Activated naive CD4-positive, alpha-beta T cell treated with anti-CD3 and anti-CD28 coated beads for 36 hours (primary cell): ENCODE measurements at regions not wholly inside any gene's neighbourhood (a gene's known extent, or its start where the extent isn't known, plus 50 kb on each side); places are given as distances from the start of the nearest gene placed in this dataset.
A peak's percentile ranks its signal among the peaks of the same experiment; 100 is the strongest.

Experiments
- CTCF ChIA-PET: fragments of 350-600 bp; sonication (Branson Sonifier 250); formaldehyde crosslinking; loops from one replicate; lab custom pipeline; 2021; ENCODE audit warnings: antibody characterized with exemption; lab: Charles Lee
- DNase-seq: peaks from one replicate; pipeline ENCODE4 v3.0.0-alpha.2; 2020
- H3K27ac Mint-ChIP-seq: one replicate; pipeline ENCODE4 v1.8.0; 2021; ENCODE audit warnings: mild to moderate bottlenecking, mixed read lengths
- H3K27me3 Mint-ChIP-seq: one replicate; pipeline ENCODE4 v1.8.0; 2021; ENCODE audit warnings: low read depth, mixed read lengths
- H3K36me3 Mint-ChIP-seq: one replicate; pipeline ENCODE4 v1.8.0; 2021; ENCODE audit warnings: low read depth, mixed read lengths
- H3K4me1 Mint-ChIP-seq: one replicate; pipeline ENCODE4 v1.8.0; 2021; ENCODE audit warnings: low read depth, mixed read lengths
- H3K4me3 Mint-ChIP-seq: one replicate; pipeline ENCODE4 v1.8.0; 2021; ENCODE audit warnings: mild to moderate bottlenecking, moderate library complexity, mixed read lengths
- H3K9me3 Mint-ChIP-seq: one replicate; pipeline ENCODE4 v1.8.0; 2021; ENCODE audit warnings: mixed read lengths
- intact Hi-C: fragments of 100-400 bp; cut with micrococcal nuclease; formaldehyde crosslinking; loops from one replicate; pipeline ENCODE4 v1.15.1; 2023

GRCh38 chr12:82019533-82019932 lies 260.4 kb upstream of the PPFIA2 start:
- Mint-ChIP-seq H3K9me3 (no peaks in the 10 kb centered on the region), H3K36me3 (no peaks in the 10 kb centered on the region), H3K4me1 (no peaks in the 10 kb centered on the region), H3K27me3 (peaks cover 3% of the 10 kb centered on the region), H3K4me3 (no peak overlapping the region), H3K27ac (no peak overlapping the region)
- peak; percentile 6 for DNase-seq
- CTCF ChIA-PET, result no interaction called here
- intact Hi-C loops, result no loop called here

GRCh38 chr12:82015623-82016347 lies 256.6 kb upstream of the PPFIA2 start:
- no peaks in the 10 kb centered on the region for H3K9me3 Mint-ChIP-seq
- H3K27me3 Mint-ChIP-seq, result peaks cover 5% of the 10 kb centered on the region
- H3K4me1 Mint-ChIP-seq, result no peaks in the 10 kb centered on the region
- CTCF ChIA-PET, result no interaction called here
- intact Hi-C loops, result no loop called here
- no peaks in the 10 kb centered on the region for H3K36me3 Mint-ChIP-seq
- H3K4me3 Mint-ChIP-seq, result no peak overlapping the region
- DNase-seq, result no peak
- H3K27ac Mint-ChIP-seq, result no peak overlapping the region

GRCh38 chr12:82012176-82012575 lies 253.0 kb upstream of the PPFIA2 start:
- no peaks in the 10 kb centered on the region for H3K4me1 Mint-ChIP-seq

GRCh38 chr12:82009524-82009923 lies 250.4 kb upstream of the PPFIA2 start:
- CTCF ChIA-PET, result no interaction called here

More at GRCh38 chr12:82012176-82012575, 253.0 kb upstream of the PPFIA2 start:
- Mint-ChIP-seq H3K27ac (no peak overlapping the region), H3K4me3 (no peak overlapping the region), H3K27me3 (peaks cover 5% of the 10 kb centered on the region), H3K9me3 (no peaks in the 10 kb centered on the region), H3K36me3 (no peaks in the 10 kb centered on the region)
- DNase-seq, result no peak
- intact Hi-C loops, result no loop called here
- CTCF ChIA-PET, result no interaction called here

GRCh38 chr12:82008251-82008650 lies 249.1 kb upstream of the PPFIA2 start:
- CTCF ChIA-PET, result no interaction called here
- no peaks in the 10 kb centered on the region for H3K4me1 Mint-ChIP-seq
- no peak overlapping the region for H3K27ac Mint-ChIP-seq
- H3K36me3 Mint-ChIP-seq, result no peaks in the 10 kb centered on the region
- DNase-seq, result no peak
- no peaks in the 10 kb centered on the region for H3K9me3 Mint-ChIP-seq
- peaks cover 5% of the 10 kb centered on the region for H3K27me3 Mint-ChIP-seq
- H3K4me3 Mint-ChIP-seq, result no peak overlapping the region
- intact Hi-C loops, result no loop called here

More at GRCh38 chr12:82009524-82009923, 250.4 kb upstream of the PPFIA2 start:
- DNase-seq, result no peak
- no peak overlapping the region for H3K27ac Mint-ChIP-seq
- no peaks in the 10 kb centered on the region for H3K36me3 Mint-ChIP-seq
- H3K4me1 Mint-ChIP-seq, result no peaks in the 10 kb centered on the region
- intact Hi-C loops, result no loop called here
- no peak overlapping the region for H3K4me3 Mint-ChIP-seq
- H3K27me3 Mint-ChIP-seq, result peaks cover 5% of the 10 kb centered on the region
- no peaks in the 10 kb centered on the region for H3K9me3 Mint-ChIP-seq

GRCh38 chr12:81998761-81999378 lies 239.7 kb upstream of the PPFIA2 start:
- no peak for DNase-seq
- no peak overlapping the region for H3K27ac Mint-ChIP-seq
- peaks cover 3% of the 10 kb centered on the region for H3K9me3 Mint-ChIP-seq
- no peaks in the 10 kb centered on the region for H3K4me1 Mint-ChIP-seq
- no peaks in the 10 kb centered on the region for H3K27me3 Mint-ChIP-seq
- CTCF ChIA-PET, result no interaction called here
- intact Hi-C loops, result loop anchor here (10.0 kb wide), 1 partner anchor 326 kb away; no protein-coding TSS in a partner anchor
- no peak overlapping the region for H3K4me3 Mint-ChIP-seq
- no peaks in the 10 kb centered on the region for H3K36me3 Mint-ChIP-seq

- H3K4me3 Mint-ChIP-seq, result no peak overlapping the region
- H3K27ac Mint-ChIP-seq, result no peak overlapping the region
- intact Hi-C loops, result loop anchor here (1.0 to 10.0 kb wide), 3 partner anchors 232 to 348 kb away; no protein-coding TSS in a partner anchor
- no peaks in the 10 kb centered on the region for H3K9me3 Mint-ChIP-seq
- no peaks in the 10 kb centered on the region for H3K36me3 Mint-ChIP-seq
- CTCF ChIA-PET, result interaction anchor here (0.6 to 1.8 kb wide), 4 partner anchors 329 to 436 kb away, joined by 3 to 7 read pairs (median 4); no protein-coding TSS in a partner anchor
- peaks cover 4% of the 10 kb centered on the region for H3K4me1 Mint-ChIP-seq
- H3K27me3 Mint-ChIP-seq, result no peaks in the 10 kb centered on the region
- DNase-seq, result peak; percentile 58
These were observed 233.3 kb upstream of the PPFIA2 start for GRCh38 chr12:81992461-81992860.

- H3K4me3 Mint-ChIP-seq, result no peak overlapping the region
- H3K36me3 Mint-ChIP-seq, result no peaks in the 10 kb centered on the region
- intact Hi-C loops, result loop anchor here (1.0 to 10.0 kb wide), 3 partner anchors 232 to 348 kb away; no protein-coding TSS in a partner anchor
- no peaks in the 10 kb centered on the region for H3K9me3 Mint-ChIP-seq
- no peak for DNase-seq
- no peaks in the 10 kb centered on the region for H3K27me3 Mint-ChIP-seq
- no peak overlapping the region for H3K27ac Mint-ChIP-seq
- CTCF ChIA-PET, result interaction anchor here (0.7 to 1.8 kb wide), 3 partner anchors 346 to 435 kb away, joined by 3 to 7 read pairs (median 5); no protein-coding TSS in a partner anchor
- H3K4me1 Mint-ChIP-seq, result peaks cover 4% of the 10 kb centered on the region
These were observed 232.7 kb upstream of the PPFIA2 start for GRCh38 chr12:81991868-81992267.

GRCh38 chr12:81988362-81988761 lies 229.2 kb upstream of the PPFIA2 start:
- Mint-ChIP-seq H3K4me3 (no peak overlapping the region), H3K4me1 (peaks cover 4% of the 10 kb centered on the region), H3K27me3 (no peaks in the 10 kb centered on the region), H3K36me3 (no peaks in the 10 kb centered on the region), H3K27ac (no peak overlapping the region), H3K9me3 (no peaks in the 10 kb centered on the region)
- DNase-seq, result no peak
- intact Hi-C loops, result no loop called here
- CTCF ChIA-PET, result no interaction called here

GRCh38 chr12:81987371-81987770 lies 228.2 kb upstream of the PPFIA2 start:
- Mint-ChIP-seq H3K4me3 (no peak overlapping the region), H3K4me1 (peaks cover under 1% of the 10 kb centered on the region), H3K27ac (no peak overlapping the region), H3K27me3 (no peaks in the 10 kb centered on the region), H3K36me3 (no peaks in the 10 kb centered on the region), H3K9me3 (no peaks in the 10 kb centered on the region)
- CTCF ChIA-PET, result no interaction called here
- intact Hi-C loops, result no loop called here
- no peak for DNase-seq

- no peaks in the 10 kb centered on the region for H3K27me3 Mint-ChIP-seq
These were observed 217.5 kb upstream of the PPFIA2 start for GRCh38 chr12:81976661-81977060.

GRCh38 chr12:81974762-81975161 lies 215.6 kb upstream of the PPFIA2 start:
- intact Hi-C loops, result no loop called here
- peaks cover 5% of the 10 kb centered on the region for H3K9me3 Mint-ChIP-seq
- CTCF ChIA-PET, result no interaction called here
- H3K36me3 Mint-ChIP-seq, result no peaks in the 10 kb centered on the region
- H3K4me1 Mint-ChIP-seq, result no peaks in the 10 kb centered on the region
- H3K27me3 Mint-ChIP-seq, result no peaks in the 10 kb centered on the region
- no peak overlapping the region for H3K27ac Mint-ChIP-seq
- no peak for DNase-seq
- H3K4me3 Mint-ChIP-seq, result no peak overlapping the region

More at GRCh38 chr12:81976661-81977060, 217.5 kb upstream of the PPFIA2 start:
- DNase-seq, result no peak
- Mint-ChIP-seq H3K4me1 (no peaks in the 10 kb centered on the region), H3K27ac (no peak overlapping the region), H3K36me3 (no peaks in the 10 kb centered on the region), H3K9me3 (peaks cover 5% of the 10 kb centered on the region), H3K4me3 (no peak overlapping the region)
- CTCF ChIA-PET, result no interaction called here
- intact Hi-C loops, result no loop called here

- no peaks in the 10 kb centered on the region for H3K27me3 Mint-ChIP-seq
- H3K36me3 Mint-ChIP-seq, result no peaks in the 10 kb centered on the region
- no peaks in the 10 kb centered on the region for H3K4me1 Mint-ChIP-seq
- no peak overlapping the region for H3K4me3 Mint-ChIP-seq
- no peak overlapping the region for H3K27ac Mint-ChIP-seq
- intact Hi-C loops, result no loop called here
- CTCF ChIA-PET, result no interaction called here
- no peaks in the 10 kb centered on the region for H3K9me3 Mint-ChIP-seq
- DNase-seq, result no peak
These were observed 209.3 kb upstream of the PPFIA2 start for GRCh38 chr12:81968421-81968820.
